ENCODE measurements at regions not wholly inside any gene's neighbourhood (a gene's known extent, or its start where the extent isn't known, plus 50 kb on each side); places are given as distances from the start of the nearest gene placed in this dataset.
A peak's percentile ranks its signal among the peaks of the same experiment; 100 is the strongest.

GRCh38 chr2:62573137-62573731 is 67.2 kb upstream of the TMEM17 start:
- no peak for TF ChIP-seq CTCF (IDR thresholded peaks at IDR 0.05)
- TF ChIP-seq POLR2A (IDR thresholded peaks at IDR 0.05) = no peak
- TF ChIP-seq EP300 (IDR thresholded peaks at IDR 0.05; ENCODE audit: low read depth) = no peak
- TF ChIP-seq POLR2AphosphoS5 (IDR thresholded peaks at IDR 0.05) = no peak
- Histone ChIP-seq H3K4me3 (no peak overlapping the region), H3K4me1 (peaks cover 0 to 34% (median 22%) of the 10 kb centered on the region in 4 donors), H3K27ac (no peak overlapping the region), H3K9me3 (no peaks in the 10 kb centered on the region), H3K36me3 (no peaks in the 10 kb centered on the region), H3K27me3 (no peaks in the 10 kb centered on the region)
- in situ Hi-C loops (cut with MboI; ENCODE audit: low pct_ligation_motif_present in 1 of 4, low pct_unique_long_range_greater_than_20kb in 1 of 4, low sequenced_read_pairs in 3 of 4) = no loop called here
- intact Hi-C loops (cut with DNase I; ENCODE audit: low total_unique reads) = no loop called here
- DNase-seq = no peak
- 78 to 85% methylated on average over 2 to 4 of the region's 4 CpGs for WGBS, 2 donors (ENCODE audit: low coverage in 1 of 2)

GRCh38 chr2:62570861-62571698 is 65.1 kb upstream of the TMEM17 start:
- no peak overlapping the region for H3K27ac ChIP-seq
- peak; percentile 40 for DNase-seq
- in situ Hi-C loops (cut with MboI; ENCODE audit: low pct_ligation_motif_present in 1 of 4, low pct_unique_long_range_greater_than_20kb in 1 of 4, low sequenced_read_pairs in 3 of 4) (no loop called here), intact Hi-C loops (cut with DNase I; ENCODE audit: low total_unique reads) (no loop called here)
- no peaks in the 10 kb centered on the region for H3K36me3 ChIP-seq
- no peak for TF ChIP-seq POLR2A (IDR thresholded peaks at IDR 0.05)
- TF ChIP-seq CTCF (IDR thresholded peaks at IDR 0.05) = no peak
- TF ChIP-seq POLR2AphosphoS5 (IDR thresholded peaks at IDR 0.05) = no peak
- TF ChIP-seq EP300 (IDR thresholded peaks at IDR 0.05; ENCODE audit: low read depth) = no peak
- no peaks in the 10 kb centered on the region for H3K9me3 ChIP-seq
- WGBS, 2 donors (ENCODE audit: low coverage in 1 of 2) = 20 to 21% methylated on average over 6 to 35 of the region's 35 CpGs
- peak overlapping the region in 2 of 4 donors; percentile 5 to 28 for H3K4me3 ChIP-seq
- peaks cover 0 to 25% (median 17%) of the 10 kb centered on the region in 4 donors for H3K4me1 ChIP-seq
- no peaks in the 10 kb centered on the region for H3K27me3 ChIP-seq

- Histone ChIP-seq H3K4me1 (peaks cover 0 to 25% (median 15%) of the 10 kb centered on the region in 4 donors), H3K36me3 (no peaks in the 10 kb centered on the region), H3K27me3 (no peaks in the 10 kb centered on the region), H3K27ac (no peak overlapping the region), H3K9me3 (no peaks in the 10 kb centered on the region), H3K4me3 (peak overlapping the region in 1 of 4 donors; percentile 28)
- in situ Hi-C loops (cut with MboI; ENCODE audit: low pct_ligation_motif_present in 1 of 4, low pct_unique_long_range_greater_than_20kb in 1 of 4, low sequenced_read_pairs in 3 of 4) = no loop called here
- no peak for TF ChIP-seq EP300 (IDR thresholded peaks at IDR 0.05; ENCODE audit: low read depth)
- TF ChIP-seq POLR2AphosphoS5 (IDR thresholded peaks at IDR 0.05) = no peak
- no peak for TF ChIP-seq CTCF (IDR thresholded peaks at IDR 0.05)
- no peak for TF ChIP-seq POLR2A (IDR thresholded peaks at IDR 0.05)
- 54 to 58% methylated on average over 8 to 23 of the region's 23 CpGs for WGBS, 2 donors (ENCODE audit: low coverage in 1 of 2)
- DNase-seq = no peak
- intact Hi-C loops (cut with DNase I; ENCODE audit: low total_unique reads) = no loop called here
Measured at GRCh38 chr2:62569907-62570841, 64.2 kb upstream of the TMEM17 start.

Data from transverse colon (tissue), 4 donors.